Peyer's patch (tissue), 4 donors: ENCODE measurements at regions not wholly inside any gene's neighbourhood (a gene's known extent, or its start where the extent isn't known, plus 50 kb on each side); places are given as distances from the start of the nearest gene placed in this dataset.

ENCODE experiments used
- POLR2A ChIP-seq, 2 donors: fragments of 450-650 bp; IDR thresholded peaks; one replicate each; pipeline ENCODE4 v1.5.1; 2017; ENCODE audit warnings: antibody characterized with exemption in 2 of 2, mild to moderate bottlenecking in 2 of 2, moderate library complexity in 2 of 2
- TF ChIP-seq, protein P1 (sequence below), 6 experiments: fragments of 450-650 bp in 4 of 6; fragments of 200-600 bp in 2 of 6; sonication (generic) in 1 of 6; IDR thresholded peaks; one replicate each; pipeline ENCODE4 v1.5.1; 2017 to 2019; ENCODE audit warnings: antibody characterized with exemption in 6 of 6, mild to moderate bottlenecking in 3 of 6, moderate library complexity in 1 of 6

- TF ChIP-seq, protein P1, sequence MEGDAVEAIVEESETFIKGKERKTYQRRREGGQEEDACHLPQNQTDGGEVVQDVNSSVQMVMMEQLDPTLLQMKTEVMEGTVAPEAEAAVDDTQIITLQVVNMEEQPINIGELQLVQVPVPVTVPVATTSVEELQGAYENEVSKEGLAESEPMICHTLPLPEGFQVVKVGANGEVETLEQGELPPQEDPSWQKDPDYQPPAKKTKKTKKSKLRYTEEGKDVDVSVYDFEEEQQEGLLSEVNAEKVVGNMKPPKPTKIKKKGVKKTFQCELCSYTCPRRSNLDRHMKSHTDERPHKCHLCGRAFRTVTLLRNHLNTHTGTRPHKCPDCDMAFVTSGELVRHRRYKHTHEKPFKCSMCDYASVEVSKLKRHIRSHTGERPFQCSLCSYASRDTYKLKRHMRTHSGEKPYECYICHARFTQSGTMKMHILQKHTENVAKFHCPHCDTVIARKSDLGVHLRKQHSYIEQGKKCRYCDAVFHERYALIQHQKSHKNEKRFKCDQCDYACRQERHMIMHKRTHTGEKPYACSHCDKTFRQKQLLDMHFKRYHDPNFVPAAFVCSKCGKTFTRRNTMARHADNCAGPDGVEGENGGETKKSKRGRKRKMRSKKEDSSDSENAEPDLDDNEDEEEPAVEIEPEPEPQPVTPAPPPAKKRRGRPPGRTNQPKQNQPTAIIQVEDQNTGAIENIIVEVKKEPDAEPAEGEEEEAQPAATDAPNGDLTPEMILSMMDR (IDR thresholded peaks at IDR 0.05): no peak
- TF ChIP-seq POLR2A (IDR thresholded peaks at IDR 0.05): no peak
Measured at GRCh38 chr10:78914060-78914378, 154.7 kb upstream of the ZMIZ1 start.
